ENCODE measurements at regions not wholly inside any gene's neighbourhood (a gene's known extent, or its start where the extent isn't known, plus 50 kb on each side); places are given as distances from the start of the nearest gene placed in this dataset.

GRCh38 chr9:29118555-29118954, 1545.3 kb upstream of the C9orf72 start:
- Histone ChIP-seq H3K27me3 (ENCODE audit: control insufficient read depth, insufficient read depth, low read length) (no peaks in the 10 kb centered on the region), H2BK120ac (ENCODE audit: low read depth, low read length) (no peak overlapping the region), H4K5ac (ENCODE audit: low read depth, low read length) (no peak overlapping the region), H3K56ac (ENCODE audit: extremely low read depth, insufficient read depth, low read length) (no peak overlapping the region), H2BK15ac (ENCODE audit: low read depth, low read length) (no peak overlapping the region), H3K18ac (ENCODE audit: low read depth, low read length) (no peak overlapping the region), H4K91ac (ENCODE audit: insufficient read depth, low read depth, low read length) (no peak overlapping the region), H2AK9ac (replicated peaks; ENCODE audit: low read depth, low read length, poor library complexity) (no peak overlapping the region), H3K36me3 (ENCODE audit: control insufficient read depth, insufficient read depth, low read length) (no peaks in the 10 kb centered on the region), H3K27ac (ENCODE audit: insufficient read depth, low read length) (no peak overlapping the region), H3K23ac (ENCODE audit: low read depth, low read length) (no peak overlapping the region), H3K79me1 (ENCODE audit: low read depth in 1 of 2, low read length in 2 of 2) (no peaks in the 10 kb centered on the region), H3K4me1 (ENCODE audit: control insufficient read depth, insufficient read depth, low read length) (no peaks in the 10 kb centered on the region), H3K9me1 (ENCODE audit: insufficient read depth, low read length) (no peaks in the 10 kb centered on the region), H4K8ac (ENCODE audit: low read depth in 2 of 2, low read length in 2 of 2) (no peak overlapping the region), H3K4me2 (ENCODE audit: low read depth, low read length) (no peak overlapping the region), H2BK20ac (ENCODE audit: low read depth, low read length) (no peak overlapping the region), H2AFZ (replicated peaks; ENCODE audit: low read length, poor library complexity) (no peak overlapping the region), H3K9me3 (ENCODE audit: control insufficient read depth, insufficient read depth, low read length) (peaks cover 6% of the 10 kb centered on the region), H3K9ac (ENCODE audit: low read depth, low read length) (no peak overlapping the region), H3K4me3 (ENCODE audit: insufficient read depth, low read depth, low read length) (no peak overlapping the region), H3K4ac (ENCODE audit: low read depth, low read length) (no peak overlapping the region), H2BK5ac (ENCODE audit: low read depth, low read length, poor library complexity, severe bottlenecking) (no peak overlapping the region), H2AK5ac (ENCODE audit: low read depth, low read length) (no peak overlapping the region), H3K14ac (replicated peaks; ENCODE audit: low read depth, low read length) (no peak overlapping the region), H4K20me1 (ENCODE audit: insufficient read depth, low read length) (no peaks in the 10 kb centered on the region)
- ChIA-PET POLR2A (ENCODE audit: unreplicated experiment) (no interaction called here), CTCF (no interaction called here)
- dilution Hi-C loops (cut with HindIII; ENCODE audit: low sequenced_read_pairs, unreplicated experiment): no loop called here
- intact Hi-C loops (cut with micrococcal nuclease): no loop called here
- no TSS peak for BruUV-seq (replicated peaks)
- 53% methylated on average over 3 of the region's 6 CpGs; no CpG with 5 or more reads in 1 of the 2 experiments for WGBS, 2 experiments (ENCODE audit: extremely low coverage in 2 of 2, insufficient read length in 1 of 2)
- TF ChIP-seq CEBPB (IDR thresholded peaks at IDR 0.05; ENCODE audit: low read depth, low read length) (no peak), NFE2L2 (IDR thresholded peaks at IDR 0.05; ENCODE audit: low read depth, low read length) (no peak), RFX5 (IDR thresholded peaks at IDR 0.05; ENCODE audit: low read depth, low read length) (no peak), BHLHE40 (IDR thresholded peaks at IDR 0.05; ENCODE audit: low read depth, low read length) (no peak), MAZ (IDR thresholded peaks at IDR 0.05; ENCODE audit: borderline replicate concordance, low read depth, low read length) (no peak), ELK1 (IDR thresholded peaks at IDR 0.05; ENCODE audit: borderline replicate concordance, low read depth, low read length) (no peak), CTCF (conservative IDR thresholded peaks at IDR 0.05; ENCODE audit: low read depth, low read length) (no peak), POLR2A (IDR thresholded peaks at IDR 0.05; ENCODE audit: low read depth, low read length) (no peak), MXI1 (IDR thresholded peaks at IDR 0.05; ENCODE audit: borderline replicate concordance, low read depth, low read length) (no peak)
- DNase-seq (no peak), ATAC-seq (ENCODE audit: low read depth) (no peak)
- in situ Hi-C loops (cut with MboI; ENCODE audit: low sequenced_read_pairs): no loop called here
